HG03097 (cell line): ENCODE measurements at regions not wholly inside any gene's neighbourhood (a gene's known extent, or its start where the extent isn't known, plus 50 kb on each side); places are given as distances from the start of the nearest gene placed in this dataset.
"Not testable (repeated sequence)": the region's sequence is repeated elsewhere in the genome, so short reads cannot be mapped to it uniquely, and the experiment has no call there.

Experiments used
- ATAC-seq: cut with Tn5 transposase; IDR thresholded peaks from one replicate; pipeline ENCODE4 v1.9.1; 2021; ENCODE audit not compliant: unreplicated experiment, low FRiP score

- peak; percentile 48 for ATAC-seq
Observed at GRCh38 chr13:26482451-26483197, 74.9 kb upstream of the WASF3 start.

GRCh38 chr13:26483546-26483945 is 73.9 kb upstream of the WASF3 start:
- no peak for ATAC-seq

- ATAC-seq: no peak
Observed at GRCh38 chr13:26484196-26484595, 73.3 kb upstream of the WASF3 start.

GRCh38 chr13:26485288-26485687 is 72.2 kb upstream of the WASF3 start:
- ATAC-seq: no peak

GRCh38 chr13:26485786-26486185 is 71.7 kb upstream of the WASF3 start:
- no peak for ATAC-seq

- ATAC-seq: no peak
Observed at GRCh38 chr13:26486550-26486949, 70.9 kb upstream of the WASF3 start.

GRCh38 chr13:26487781-26488180 is 69.7 kb upstream of the WASF3 start:
- ATAC-seq: no peak

- ATAC-seq: no peak
Observed at GRCh38 chr13:26488236-26489003, 69.1 kb upstream of the WASF3 start.

- not testable (repeated sequence) for ATAC-seq
Observed at GRCh38 chr13:26492301-26492700, 65.2 kb upstream of the WASF3 start.

GRCh38 chr13:26494571-26495195 is 62.8 kb upstream of the WASF3 start:
- no peak for ATAC-seq

- ATAC-seq: no peak
Observed at GRCh38 chr13:26495750-26496149, 61.7 kb upstream of the WASF3 start.

GRCh38 chr13:26497968-26498511 is 59.4 kb upstream of the WASF3 start:
- ATAC-seq: no peak

- no peak for ATAC-seq
Observed at GRCh38 chr13:26498656-26499601, 58.6 kb upstream of the WASF3 start.

GRCh38 chr13:26500618-26501320 is 56.7 kb upstream of the WASF3 start:
- ATAC-seq: no peak

- ATAC-seq: no peak
Observed at GRCh38 chr13:26501641-26502040, 55.8 kb upstream of the WASF3 start.

- no peak for ATAC-seq
Observed at GRCh38 chr13:26502826-26503225, 54.7 kb upstream of the WASF3 start.

GRCh38 chr13:26503826-26504594 is 53.5 kb upstream of the WASF3 start:
- ATAC-seq: no peak
